ENCODE measurements at regions not wholly inside any gene's neighbourhood (a gene's known extent, or its start where the extent isn't known, plus 50 kb on each side); places are given as distances from the start of the nearest gene placed in this dataset.

DNA sequence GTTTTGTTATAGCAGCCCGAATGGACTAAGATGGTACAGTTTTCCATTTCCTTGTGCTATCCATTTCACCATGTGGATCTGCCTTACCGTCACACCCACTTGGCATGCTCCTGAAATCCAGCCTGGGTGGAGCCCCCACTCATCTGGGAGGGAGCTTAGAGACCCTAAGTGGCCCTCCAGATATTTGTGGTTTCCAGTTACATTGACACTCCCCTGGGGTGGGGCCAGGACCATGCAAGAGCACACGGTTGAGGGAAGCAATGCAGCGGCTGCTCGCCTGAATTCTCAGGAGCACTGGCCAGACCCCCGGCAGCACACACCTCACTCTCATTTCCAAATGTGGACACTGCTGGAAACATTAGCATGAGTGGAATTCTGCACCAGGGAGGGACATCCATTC lies 231.1 kb downstream of the UTP18 start:
- DNase-seq (ENCODE audit: low spot score), result no peak

DNA sequence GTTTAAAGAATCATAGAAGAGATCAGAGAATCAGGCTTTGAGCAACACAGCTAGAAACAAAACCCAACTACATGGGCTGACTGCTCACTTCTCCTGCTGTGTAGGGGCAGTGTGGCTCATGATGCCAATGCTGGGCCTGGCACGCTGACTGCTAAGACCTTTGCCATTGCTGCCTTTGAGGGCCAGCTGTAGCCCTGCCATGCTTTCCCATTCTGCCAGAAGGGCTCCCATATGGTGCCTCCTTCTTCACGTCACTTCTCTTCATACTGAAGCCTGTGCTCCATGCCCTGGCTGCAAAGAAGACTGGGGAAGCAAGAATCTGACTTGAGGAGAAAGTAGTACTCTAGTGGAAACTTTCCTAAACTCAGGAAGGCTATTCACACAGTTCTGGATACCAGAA lies 232.9 kb downstream of the UTP18 start:
- DNase-seq (ENCODE audit: low spot score), result no peak

DNA sequence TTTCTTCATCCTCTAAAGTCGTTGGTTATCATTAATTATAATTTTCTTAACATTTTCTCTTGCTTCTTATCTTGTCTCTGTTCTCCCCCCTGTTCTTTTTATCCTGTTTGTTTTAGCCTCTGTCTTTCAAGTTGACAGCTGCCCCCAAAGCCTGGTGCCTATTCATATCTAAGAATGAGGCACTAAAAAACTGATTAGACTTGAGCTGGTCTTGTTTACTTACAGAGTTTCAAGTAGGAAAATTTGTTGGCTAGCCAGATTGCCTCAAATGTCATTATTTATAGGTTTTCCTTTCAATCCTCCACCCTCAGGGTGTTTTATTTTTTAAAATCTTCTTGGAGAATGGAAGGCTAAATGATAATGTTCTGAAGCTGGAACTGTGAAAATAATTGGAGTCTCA lies 236.0 kb downstream of the UTP18 start:
- no peak for DNase-seq (ENCODE audit: low spot score)

DNA sequence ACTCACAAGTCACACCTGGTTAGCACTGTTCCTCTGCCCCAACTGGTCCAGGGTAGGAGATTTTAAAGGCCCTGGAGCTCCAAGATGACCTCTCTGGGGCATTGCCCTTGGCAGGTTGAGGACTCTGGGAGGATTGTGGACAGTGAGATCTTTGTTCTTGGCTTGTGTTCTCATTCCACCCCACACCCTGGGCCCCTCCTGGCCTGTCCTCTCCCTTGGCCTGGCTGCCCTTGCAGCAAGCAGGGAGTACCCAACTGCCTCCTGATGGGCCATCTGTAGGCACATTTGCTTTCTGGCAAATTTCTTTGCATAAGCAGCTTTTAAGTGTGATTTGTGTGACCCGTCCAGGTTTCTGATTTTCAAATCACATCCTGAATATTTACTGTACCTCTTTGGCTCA lies 239.6 kb downstream of the UTP18 start:
- DNase-seq (ENCODE audit: low spot score), result no peak

DNA sequence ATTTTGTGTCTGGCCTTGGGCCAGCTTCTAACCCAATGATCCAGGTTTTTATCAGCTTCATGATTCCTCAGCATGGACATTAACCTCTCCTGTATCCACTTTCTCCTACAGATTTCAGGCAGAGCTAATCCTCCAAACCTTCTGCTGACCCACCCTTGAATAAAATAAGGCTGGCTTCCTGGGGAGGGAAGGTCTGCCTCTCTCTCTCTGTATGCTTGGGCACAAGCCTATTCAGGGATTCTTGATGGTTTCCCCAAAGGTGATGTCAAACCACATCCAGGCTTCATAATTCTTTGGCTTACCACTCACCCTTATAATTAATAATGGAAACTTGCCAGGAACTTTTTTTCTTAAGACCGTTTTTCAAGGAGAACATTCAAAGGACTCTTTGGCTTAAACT lies 240.1 kb downstream of the UTP18 start:
- DNase-seq (ENCODE audit: low spot score), result no peak

- no peak for DNase-seq (ENCODE audit: low spot score)
Measured at GRCh38 chr17:51505450-51505849, 245.1 kb downstream of the UTP18 start.

DNA sequence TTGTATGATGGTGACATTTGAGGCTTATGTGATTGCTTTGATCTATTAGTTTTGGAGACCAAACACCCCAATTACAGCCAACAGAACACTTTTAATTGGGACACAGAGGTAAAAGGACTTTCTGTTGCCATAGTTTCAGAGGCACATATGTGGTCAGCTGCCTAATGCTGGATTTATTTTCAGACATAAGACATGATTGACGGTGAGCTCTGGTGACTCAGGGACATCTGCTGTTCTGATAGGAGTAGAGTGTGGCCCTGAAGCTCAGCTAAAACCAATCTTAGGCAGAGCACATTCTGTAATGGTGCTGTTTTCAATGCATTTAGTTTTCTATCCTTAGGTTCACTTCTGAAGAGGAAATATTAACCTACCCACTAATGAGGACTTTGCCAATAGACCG lies 247.1 kb downstream of the UTP18 start:
- no peak for DNase-seq (ENCODE audit: low spot score)

DNA sequence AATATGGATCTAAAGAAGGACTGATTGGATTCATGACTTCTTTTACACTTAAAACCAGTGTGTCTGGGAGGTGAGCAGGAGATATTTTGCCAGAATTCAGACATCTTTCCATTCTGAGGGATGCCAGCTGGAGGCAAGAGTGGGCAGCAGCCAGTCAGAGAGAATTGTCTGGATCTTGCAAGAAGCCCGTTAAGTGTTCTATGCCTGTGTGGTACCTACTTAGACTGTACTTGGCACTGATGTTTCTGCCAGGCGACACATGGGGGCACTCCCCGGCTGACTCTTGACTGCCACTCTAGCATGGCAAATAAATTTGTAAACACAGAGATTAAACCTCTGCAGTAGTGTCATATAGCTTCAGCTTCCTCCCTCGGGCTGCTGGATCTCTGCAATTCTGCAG lies 247.7 kb downstream of the UTP18 start:
- no peak for DNase-seq (ENCODE audit: low spot score)

DNA sequence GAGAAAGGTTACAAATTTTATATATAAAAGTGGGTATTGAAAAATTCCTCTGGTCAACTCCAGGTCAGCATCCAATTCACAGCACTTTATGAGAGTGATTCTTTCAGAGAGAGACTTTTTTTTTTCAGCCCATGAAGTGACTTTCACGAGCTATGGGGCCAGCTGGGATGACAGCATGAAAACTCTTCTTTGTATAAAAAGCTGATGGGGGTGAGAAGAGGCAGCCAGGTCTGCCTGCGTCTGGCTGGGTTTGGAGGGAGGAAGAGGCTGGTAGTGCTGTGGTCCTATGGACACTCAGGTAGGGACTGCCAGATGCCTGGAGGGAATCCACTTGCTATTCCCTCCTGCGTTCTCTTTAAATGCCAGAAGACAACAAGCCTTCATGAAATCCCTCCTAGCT lies 250.6 kb downstream of the UTP18 start:
- no peak for DNase-seq (ENCODE audit: low spot score)

DNA sequence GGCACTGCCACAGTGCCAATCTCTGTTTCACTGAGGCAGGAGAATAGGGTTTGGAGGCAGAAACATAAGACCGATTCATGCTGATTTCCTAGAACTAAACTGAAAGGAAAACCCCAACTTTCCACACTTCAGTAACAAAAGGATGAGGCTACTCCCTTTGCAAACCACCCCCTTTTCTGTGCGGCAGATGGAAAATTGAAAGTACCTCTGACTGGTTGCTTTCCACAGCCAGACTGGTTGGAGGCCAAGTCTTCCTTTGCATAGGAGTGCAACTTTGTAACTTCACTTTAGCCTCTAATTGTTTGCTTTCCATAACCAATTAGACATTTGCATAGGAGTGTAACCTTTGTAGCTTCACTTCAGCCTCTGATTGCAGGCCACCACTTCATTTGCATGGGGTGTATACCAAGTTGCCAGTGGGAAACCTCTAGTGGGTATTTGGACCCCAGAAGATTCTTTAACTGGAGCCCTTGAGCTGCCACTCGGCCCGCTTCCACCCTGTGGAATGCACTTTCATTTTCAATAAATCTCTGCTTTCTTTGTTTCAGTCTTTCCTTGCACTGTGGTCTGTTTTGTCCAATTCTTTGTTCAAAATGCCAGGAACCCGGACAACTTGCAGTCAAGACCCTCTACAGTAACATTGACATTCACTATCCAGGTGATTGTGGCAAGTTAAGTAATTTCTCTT lies 252.0 kb downstream of the UTP18 start:
- DNase-seq (ENCODE audit: low spot score), result no peak

GRCh38 chr17:51516924-51517323 lies 256.6 kb downstream of the UTP18 start:
- no peak for DNase-seq (ENCODE audit: low spot score)

DNA sequence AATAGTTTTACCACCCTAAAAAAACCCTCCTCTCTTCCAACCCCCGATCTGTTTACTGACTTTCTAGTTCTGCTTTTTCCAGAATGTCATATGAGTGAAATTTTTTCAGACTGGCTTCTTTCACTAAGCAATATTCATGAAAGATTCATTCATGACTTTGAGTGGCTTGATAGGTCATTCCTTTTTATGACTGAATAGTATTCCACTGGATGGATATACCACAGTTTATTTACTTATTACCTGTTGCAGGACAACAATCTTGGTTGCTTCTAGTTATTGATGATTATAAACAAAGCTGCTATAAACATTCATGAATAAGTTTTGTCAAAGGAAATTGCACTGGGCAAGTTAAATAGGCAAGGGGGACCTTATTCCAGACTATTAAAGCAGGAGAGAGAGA lies 264.2 kb downstream of the UTP18 start:
- DNase-seq (ENCODE audit: low spot score), result no peak

DNA sequence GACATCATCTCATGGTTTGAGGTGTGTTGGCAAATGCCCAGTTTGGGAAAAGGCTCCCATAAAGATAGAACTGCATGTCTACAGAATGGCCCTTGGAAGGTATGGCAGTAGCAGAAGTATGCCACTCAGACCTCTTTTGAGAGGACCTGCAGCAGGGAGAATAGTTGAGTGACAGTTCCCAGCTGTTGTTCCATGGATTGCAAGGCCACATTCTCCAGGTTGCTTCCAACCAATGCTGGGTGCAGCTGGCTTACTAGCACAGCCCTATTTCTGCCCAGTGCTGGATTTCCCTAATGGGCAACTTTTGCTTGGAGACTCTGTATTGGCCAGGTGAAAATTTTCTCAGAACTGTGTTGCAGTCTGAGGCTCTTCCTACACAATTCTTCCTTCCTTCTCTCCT lies 266.2 kb downstream of the UTP18 start:
- DNase-seq (ENCODE audit: low spot score), result no peak

- no peak for DNase-seq (ENCODE audit: low spot score)
Measured at GRCh38 chr17:51527225-51527982, 267.1 kb downstream of the UTP18 start.

DNA sequence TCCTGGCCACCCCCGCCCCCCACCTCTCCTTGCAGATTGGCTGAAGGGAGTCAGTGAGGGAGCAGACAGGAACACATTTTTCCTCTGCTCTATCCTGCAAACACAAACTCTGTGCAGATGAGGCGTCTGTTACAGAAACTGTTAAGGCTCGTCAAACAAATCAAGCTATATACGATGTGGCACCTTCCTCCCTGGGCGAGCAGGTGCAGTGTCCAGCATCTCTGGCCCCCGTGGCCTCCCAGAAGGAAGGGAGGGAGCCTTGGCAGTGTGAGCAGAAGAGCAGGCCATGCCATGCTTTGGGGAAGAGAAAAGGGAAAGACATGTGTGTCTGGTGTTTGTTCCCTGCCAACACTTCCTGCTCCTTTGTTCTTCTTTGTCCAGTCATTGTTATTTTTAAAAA lies 267.8 kb downstream of the UTP18 start:
- no peak for DNase-seq (ENCODE audit: low spot score)

DNA sequence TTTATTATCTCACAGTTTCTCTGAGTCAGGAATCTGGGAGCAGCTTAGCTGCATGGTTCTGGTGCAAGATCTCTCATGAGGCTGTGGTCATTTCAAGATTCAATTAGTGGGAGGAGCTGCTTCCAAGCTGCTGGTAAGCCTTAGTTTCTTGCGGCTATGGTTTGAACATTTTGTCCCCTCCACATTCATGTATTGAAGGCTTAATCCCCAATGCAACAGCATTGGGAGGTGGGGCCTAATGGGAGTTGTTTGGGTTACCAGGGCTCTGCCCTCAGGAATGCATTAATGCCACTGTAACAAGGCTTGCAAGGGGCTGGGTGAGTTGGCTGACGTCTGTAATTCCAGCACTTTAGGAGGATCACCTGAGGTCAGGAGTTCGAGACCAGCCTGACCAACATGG lies 272.9 kb downstream of the UTP18 start:
- DNase-seq (ENCODE audit: low spot score), result no peak

- no peak for DNase-seq (ENCODE audit: low spot score)
Measured at GRCh38 chr17:51533821-51534220, 273.5 kb downstream of the UTP18 start.

GRCh38 chr17:51536627-51537026 lies 276.3 kb downstream of the UTP18 start:
- no peak for DNase-seq (ENCODE audit: low spot score)

DNA sequence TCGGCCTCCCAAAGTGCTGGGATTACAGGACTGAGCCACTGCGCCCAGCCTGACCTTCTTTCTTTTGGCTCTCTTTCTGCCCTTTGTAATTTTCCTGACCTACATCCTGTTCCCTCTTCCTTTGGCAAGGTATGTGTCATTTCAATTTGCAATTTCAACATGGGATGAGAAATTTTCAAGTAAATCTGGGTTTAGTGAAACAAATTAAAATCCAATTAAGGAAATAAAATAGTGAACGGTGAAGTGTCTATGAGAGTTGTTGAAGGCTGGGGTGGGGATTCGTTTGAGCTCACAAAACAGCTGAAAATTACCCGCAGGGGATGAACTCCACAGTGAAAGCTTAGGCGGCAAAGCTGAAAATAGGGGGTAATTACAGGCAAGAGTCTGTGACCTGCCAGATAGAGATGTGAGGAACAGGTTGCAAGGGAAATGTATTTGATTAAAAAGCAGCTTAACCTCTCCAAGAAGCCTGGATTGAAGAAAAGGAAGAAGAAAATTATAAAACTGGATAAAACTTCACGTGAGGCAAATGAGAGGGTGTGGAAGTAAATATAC lies 277.7 kb downstream of the UTP18 start:
- no peak for DNase-seq (ENCODE audit: low spot score)

GRCh38 chr17:51540151-51540550 lies 279.8 kb downstream of the UTP18 start:
- no peak for DNase-seq (ENCODE audit: low spot score)

GRCh38 chr17:51541215-51541614 lies 280.9 kb downstream of the UTP18 start:
- no peak for DNase-seq (ENCODE audit: low spot score)

DNA sequence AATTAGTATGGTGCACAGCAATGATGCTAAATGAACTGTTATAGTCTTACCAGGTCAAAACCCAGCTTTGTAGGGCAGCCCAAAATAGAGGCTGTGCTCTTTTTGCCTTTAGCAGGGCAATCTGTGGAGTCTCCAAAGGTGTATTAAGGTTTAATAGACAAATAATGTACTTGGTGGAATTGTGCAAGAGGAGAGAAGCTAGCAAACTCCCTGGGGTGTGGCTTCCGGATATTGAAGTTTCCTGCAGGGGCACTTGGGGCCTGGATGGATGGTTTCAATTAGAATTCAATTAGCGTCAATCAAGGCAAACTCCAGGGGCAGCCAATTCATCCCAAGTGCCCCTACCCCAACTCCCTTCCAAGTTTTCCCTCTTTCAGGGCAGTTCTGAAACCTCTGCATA lies 285.8 kb downstream of the UTP18 start:
- DNase-seq (ENCODE audit: low spot score), result no peak

DNA sequence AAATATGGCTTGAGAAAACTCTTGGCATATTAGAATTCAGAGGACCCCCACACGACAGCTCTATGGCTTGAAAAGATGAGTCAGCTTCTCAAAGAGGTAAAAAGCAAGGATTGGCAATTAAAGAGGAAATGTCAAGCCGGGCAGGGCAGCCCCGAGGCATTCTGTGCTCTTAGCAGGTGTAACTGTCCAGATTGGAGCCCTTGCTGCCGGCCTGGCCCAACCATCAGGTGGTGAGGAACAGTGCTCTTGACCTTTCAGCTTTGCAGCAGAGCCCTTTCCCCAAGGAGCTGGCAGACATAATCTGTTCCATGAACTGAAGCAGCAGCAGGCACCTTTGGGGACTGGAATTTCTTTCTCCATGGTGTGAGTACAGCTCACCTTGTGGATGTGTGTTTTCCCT lies 287.8 kb downstream of the UTP18 start:
- DNase-seq (ENCODE audit: low spot score), result no peak

DNA sequence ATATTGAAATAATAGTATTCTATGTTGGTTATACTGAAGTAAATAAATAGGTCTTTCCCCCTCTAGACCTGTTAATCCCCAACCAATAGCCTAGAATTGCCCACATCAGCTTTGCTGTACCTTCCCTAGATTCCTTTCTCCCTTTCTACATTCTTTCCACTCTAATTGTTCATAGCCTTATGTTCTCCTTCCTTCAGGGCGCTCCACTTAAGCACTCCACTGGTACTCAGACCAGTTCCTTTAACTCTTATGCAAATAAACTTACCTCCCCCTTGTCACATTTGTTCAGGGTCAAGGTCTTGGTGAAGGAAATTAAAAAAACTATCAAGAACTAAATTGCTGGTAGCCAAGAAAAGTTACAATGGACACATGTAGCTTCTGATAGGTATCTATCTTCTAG lies 294.8 kb downstream of the UTP18 start:
- DNase-seq (ENCODE audit: low spot score), result no peak
